NCI-H510A (cell line): ENCODE measurements at regions not wholly inside any gene's neighbourhood (a gene's known extent, or its start where the extent isn't known, plus 50 kb on each side); places are given as distances from the start of the nearest gene placed in this dataset.

Experiments used
- DNase-seq: peaks from one replicate; lab custom pipeline; 2025; lab: John Stamatoyannopoulos, UW

DNA sequence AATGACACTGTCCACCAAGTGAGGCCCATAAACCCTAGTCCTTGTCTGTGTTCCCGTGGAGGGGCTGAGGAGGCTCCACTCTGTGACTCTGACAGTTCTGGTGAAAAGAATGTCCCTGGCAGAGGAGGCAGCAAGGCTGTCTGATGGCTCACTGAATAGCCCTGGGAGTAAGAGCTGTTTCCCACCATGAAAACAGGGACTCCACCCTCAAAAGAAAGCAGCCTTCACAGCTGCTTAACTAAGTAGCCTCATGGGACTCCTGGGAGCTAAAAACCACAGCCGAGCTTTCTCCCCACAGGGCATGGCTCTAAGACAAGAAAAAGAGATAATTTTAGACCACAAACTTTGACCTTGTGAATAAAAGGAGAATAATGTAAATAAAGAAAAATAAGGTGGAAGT is 135.1 kb upstream of the FRY start:
- no peak for DNase-seq

DNA sequence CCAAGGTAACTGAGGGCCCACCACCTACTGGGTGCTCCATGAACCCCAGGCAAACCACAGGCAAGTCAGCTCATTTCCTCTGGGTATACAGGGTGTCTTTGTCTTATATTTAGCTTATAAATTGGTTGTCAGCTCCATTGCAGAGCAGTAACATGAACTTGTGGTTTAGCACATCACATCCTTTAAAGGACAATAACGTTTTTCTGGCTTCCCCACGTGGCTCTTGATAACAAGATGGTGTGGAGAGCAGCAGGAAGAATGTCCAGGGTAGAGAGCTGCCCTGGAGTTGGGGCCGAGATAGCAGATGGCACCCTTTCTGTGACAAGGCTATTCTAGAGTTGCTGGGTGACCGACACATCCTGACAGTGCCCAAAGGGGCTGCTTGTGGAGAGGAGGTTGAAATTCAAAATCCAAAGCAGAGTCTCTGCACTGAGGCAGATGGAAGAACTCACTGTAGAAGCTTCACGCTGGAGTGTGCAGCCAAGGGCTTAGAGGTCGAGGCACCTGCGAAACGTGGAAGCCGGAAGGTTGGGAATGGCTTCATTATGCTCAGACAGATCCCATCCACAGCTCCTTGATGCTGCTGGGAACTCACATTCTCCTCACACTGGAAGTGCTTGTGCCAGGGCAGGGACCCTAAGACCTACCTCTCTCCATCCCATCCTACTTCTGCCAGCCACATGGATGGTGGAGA is 133.0 kb upstream of the FRY start:
- DNase-seq: no peak

DNA sequence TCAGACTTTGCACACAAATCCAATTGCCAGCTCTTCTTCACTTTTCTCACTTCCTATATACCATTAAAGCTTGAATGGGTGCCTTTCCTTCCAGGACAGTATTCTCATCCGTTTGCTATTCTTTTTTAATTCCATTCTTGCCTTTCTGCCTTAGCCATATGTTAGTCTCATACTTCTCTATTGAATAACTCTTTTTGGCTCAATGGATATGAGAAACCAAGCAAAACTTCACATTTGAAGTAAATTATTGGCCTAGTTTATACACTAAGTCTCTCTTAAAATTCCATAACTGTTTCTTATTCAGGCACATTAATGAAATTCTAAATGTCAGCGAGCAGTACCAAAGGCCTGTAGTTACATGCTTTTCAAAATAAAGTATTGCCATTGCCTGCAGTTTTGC is 129.6 kb upstream of the FRY start:
- DNase-seq: no peak

DNA sequence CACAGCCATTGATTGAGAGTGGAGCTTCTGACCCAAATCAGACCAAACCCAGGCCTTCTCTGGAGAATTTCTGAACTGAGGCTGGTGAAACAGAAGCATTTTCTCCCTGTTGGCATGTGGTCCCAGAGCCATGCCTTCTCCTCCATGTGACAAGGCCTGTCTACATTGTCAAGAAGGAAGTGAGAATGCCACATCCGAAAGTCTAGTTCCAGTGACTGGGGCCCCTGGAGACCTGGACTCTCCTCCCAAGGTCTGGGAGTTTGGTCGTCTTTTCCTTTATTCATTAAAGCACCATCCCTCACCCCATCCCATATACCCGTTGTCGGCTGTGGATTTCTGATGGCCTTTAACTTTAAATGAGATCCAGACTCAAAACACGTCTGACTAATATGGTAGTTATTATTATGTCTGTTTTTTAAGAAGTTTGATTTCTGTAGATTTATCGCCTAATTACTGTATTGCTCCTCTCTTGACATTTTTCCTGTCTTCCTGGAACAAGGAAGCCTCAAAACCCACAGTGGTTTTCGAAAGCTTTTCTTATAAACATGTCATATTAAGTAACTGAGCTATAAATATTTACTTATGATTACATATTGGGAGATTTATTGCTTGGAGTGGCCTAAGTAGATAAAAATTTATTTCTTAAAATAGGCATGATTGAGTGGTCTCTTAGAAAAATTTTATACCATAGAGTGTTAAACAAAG is 128.3 kb upstream of the FRY start:
- no peak for DNase-seq

DNA sequence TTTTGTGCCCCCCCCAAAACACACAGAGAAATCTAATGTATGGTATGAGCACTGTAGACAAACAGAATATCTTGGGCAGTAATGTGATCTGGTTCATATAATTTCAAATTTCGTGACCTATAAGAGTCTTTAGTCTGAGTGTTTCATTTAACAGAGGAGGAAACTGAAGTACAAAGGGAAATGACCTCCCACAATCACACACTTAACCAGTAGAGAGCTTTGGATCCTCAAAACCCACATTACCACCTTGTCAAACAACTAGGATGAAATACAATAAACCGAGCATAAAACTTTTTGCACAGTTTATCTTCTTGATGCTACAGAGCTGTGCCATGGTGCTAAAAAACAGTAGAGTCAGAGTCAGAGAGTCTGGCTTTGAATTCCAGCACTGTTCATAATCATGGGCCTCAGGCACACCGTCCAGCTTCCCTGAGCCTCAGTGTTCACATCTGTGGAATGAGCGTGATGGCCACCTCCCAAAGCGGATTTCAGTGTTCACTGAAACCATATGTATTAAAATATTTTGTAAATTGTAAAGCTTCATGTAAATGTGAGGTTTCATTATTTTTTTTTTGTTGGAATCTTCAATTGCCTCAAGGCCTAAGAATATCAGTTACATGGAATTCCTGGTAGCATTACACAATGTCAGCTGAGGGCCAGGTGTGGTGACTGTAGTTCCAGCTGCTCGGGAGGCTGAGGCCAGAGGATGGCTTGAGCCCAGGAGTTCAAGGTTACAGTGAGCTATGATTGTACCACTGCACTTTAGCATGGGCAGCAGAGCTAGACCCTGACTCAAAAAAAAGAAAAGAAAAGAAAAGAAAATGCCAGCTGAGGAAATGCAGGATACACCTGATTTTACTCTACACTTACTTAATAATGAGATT is 126.4 kb upstream of the FRY start:
- DNase-seq: no peak

DNA sequence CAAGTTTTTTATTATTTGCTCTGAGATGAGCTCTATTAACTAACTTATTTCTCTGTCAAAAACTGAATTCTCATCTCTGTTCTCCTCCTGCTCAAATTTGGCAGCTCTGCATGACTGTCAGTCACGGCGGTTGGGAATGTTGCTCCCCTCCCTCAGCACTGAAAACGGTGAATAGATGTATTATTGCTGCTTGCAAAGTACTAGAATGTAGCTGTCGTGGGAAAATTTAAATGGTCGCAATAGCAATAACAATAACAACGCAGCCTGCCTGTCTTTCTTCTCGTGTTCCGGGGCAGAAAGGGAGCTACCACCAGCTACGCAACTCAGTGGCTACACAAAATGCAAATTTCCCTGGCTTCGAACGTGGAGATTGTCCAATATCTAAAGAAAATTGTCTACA is 125.6 kb upstream of the FRY start:
- DNase-seq: no peak

DNA sequence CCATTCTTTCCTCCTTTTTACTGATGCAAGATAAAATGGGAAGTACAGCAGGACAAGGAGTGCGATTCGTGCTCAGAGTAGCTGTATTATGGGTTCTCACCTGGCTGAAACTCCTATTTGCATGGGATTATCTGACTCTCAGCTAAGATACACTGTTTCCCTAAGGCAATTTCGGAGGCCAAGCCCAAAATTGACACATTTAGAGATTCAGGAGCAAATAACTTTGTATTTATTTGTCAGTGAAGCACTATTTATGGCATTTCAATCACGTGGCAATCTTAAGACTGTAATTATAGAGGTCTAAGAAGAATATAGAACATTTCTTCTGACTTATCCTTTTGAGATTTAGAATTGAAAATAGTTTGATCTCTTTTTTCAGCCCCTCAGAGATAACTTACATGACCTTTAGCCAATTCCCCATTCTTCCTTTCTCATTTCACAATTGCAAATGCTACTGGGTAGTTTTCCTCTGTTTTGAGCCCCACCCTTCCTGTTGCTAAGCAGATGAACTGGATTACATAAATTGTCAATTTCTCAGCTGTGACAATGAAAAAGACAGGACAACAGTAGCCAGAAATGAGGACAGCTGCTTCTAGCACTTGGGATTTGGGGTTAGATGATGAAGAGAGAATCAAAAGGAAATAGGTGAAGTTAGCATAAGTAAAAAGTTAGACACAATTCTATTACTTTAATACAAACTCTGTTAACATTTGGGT is 122.7 kb upstream of the FRY start:
- DNase-seq: no peak

DNA sequence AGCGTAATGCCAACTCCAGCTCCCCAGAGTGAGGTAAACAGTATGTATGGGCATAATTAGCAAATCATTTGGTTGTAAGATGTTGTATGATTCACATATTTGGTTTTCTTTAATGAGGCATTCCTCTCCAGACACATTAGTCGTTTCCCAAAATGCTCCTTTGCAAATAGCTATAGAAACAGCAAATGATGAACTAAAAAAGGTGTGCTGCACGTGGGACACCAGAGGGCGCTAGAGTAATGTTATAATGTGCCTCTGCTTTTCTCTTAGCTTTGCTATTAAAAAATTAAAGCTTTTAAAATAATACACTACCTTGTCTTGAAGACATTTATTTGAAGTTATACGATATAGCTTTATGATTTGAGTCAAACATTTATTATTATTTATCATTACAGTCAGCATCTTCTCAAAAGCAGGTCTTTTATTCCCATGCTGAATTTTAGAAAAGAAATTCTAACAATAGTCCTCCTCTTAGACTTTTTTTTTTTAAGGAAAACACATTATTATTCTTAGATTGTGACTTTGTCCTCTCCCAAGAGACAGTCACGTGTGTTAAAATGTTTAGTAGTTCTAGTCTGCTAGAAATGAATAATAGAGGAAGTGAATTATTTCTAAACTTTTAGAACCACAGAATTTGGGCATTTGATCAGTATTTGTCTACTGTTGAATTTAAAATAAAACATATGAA is 121.6 kb upstream of the FRY start:
- no peak for DNase-seq

DNA sequence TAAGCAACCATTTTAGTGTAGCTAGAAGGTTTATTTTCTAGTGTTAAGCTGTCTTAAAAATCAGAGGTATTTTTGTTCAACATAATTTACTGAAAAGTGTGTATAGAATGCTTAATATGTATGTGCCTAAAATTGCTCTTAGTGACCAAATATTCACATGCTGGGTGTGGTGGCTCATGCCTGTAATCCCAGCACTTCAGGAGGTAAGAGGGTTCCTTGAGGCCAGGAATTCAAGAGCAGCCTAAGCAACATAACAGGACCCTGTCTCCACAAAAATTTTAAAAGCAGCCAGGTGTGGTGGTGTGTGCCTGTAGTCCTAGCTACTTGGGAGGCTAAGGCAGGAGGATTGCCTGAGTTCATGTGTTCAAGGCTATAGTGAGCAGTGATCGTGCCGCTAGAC is 120.9 kb upstream of the FRY start:
- no peak for DNase-seq

DNA sequence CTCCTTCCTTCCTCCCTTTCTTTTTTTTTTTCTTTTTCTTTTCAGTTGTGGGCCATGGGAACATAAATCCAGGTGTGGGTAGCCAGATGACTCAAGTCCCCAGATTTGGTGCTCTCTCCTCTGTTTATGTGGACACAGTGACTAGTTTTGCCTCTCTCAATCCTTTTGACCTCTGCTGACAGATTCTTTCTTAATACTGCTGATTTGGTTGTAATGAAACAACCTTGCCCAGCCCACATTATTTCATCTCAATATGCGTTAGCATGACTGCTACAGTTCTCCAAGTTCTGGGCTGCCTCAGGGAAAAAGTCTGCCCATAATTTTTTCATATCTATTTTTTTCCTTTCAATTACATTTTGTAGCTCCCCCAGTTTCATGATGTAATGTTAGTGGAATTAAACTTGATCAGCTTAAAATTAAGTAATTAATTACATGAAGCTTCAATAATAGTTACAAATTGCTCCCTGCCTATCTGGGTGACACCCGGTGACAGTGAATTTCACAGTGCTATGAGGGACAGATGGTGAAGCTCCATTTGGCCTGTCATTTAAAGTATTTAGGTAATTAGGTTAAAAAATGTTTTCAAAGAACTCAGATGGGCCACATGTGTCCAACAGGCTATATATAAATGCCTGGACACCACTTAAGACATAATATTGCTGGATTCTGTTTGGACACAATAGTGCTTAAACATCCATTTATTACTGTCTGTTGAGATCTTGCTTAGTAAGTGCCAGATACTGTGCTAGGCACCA is 118.8 kb upstream of the FRY start:
- DNase-seq: no peak

DNA sequence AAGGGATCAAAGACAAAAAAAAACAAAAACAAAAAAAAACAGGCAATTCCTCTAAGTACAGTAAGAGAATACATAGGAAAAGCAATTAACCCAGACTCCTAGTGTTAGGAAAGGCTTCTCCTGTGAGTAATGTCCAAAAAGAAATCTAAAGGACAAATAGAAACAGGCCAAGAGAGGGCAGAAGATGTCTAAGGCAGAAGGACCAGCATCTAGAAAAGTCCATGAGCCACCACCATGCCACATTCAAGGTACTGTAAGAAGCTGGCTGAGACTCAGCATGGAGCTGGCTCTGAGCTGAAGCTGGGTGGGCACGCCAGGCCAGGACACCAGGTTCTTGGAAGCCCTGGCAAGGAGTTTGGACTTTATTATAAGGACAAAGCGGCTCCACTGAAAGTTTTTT is 118.1 kb upstream of the FRY start:
- no peak for DNase-seq

DNA sequence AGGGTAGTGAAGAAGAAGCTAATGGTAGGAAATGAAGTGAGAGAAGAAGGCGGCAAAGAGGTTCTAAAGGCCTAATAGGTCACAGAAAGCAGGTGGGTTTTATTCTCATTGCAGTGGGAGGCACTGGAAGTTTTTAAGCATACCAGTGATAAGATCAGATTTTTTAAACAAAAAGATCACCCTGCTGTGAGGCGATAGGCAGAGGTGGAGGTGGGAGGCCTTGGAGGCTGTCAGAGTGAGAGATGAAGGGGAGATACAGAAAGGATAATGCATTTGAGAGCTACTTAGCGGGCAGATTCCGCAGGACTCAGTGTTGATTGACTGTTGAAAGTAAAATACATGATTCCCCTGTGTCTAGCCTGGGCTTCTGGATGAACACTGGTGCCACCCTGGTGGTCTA is 116.7 kb upstream of the FRY start:
- DNase-seq: no peak

DNA sequence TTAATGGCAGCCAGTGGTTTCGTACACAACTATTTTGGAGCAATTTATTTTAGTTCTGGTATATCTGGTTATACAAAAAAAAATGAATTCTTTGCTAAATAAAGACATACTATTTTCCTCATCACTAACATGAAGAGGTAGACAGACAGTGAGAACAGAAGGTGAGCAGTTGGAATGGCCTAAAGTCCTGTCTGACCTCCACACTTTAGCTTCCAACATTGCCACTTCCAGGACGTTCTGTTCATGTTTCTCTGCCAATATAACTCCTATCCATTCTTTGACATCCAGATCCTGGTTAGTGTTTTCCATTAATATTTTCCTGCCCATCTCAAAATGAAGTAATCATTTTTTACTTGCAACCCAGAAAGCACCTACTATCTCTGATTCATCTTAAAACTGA is 112.9 kb upstream of the FRY start:
- DNase-seq: no peak

DNA sequence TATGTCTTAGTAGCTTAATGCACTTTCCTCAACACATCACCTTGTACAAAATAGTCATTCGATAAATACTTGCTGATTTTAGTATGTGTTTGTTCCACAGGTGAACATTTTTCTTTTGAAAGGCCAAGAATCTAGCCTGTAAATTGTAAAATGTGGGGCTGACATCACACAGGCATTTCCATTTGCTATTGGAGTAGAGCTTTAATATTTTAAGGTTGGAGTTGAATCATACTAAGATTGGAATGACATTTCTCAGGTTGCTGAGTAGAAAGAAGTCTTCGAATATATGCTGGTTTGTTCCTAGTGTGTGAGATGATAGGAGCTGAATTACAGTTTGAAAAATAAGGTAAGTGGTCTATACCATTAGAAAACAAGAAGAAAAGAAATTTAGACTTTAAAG is 112.3 kb upstream of the FRY start:
- DNase-seq: no peak

DNA sequence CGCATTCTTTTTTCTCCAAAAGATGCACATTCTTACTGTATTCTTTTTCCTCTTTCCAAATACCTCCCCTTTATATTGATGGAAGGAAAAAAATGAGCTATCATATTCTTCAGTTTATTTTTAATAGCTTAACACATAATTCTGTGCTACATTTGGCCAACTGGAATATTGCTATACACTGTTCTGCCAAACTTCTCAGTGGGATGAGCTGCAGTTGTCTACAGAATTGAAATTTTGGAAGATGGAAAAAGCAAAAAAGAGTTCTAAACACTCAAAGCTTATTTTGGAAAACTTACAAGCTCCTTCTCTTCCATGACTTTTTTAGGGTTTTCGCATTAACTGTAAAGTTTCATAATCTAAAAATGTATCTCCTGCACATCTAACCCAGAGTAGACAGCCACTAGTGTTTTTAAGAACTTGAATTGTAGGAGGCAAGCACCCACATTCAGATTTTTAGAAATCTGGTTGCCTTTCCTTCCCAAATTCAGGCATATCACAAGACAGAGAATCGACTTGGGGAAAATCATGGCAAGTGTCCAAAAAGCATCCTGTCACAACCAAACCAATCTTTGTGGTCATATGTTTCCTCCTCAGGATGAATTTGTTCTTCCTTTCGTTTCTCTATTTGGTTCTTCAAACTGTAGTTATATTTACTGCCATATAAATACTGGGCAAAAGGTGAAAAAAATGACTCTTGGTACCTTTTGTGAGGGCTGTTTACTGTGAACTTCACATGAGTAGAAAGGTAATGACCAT is 111.4 kb upstream of the FRY start:
- no peak for DNase-seq

DNA sequence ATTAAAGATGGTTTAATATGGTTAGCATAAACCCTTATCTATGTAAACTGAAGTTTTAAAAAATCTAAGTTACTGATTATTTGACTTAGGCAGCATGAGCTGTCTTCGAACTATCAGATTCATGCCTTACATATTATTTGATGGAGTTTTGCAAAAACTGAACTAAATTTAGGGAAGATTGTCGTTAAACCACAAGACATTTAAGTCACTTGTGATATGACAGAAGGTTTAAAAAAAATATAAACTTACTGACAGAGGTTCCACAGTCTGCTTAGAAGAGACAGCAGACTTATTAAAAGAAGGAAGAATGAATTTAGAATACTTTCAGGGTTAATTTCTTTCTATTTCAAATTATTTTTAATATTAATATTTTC is 110.9 kb upstream of the FRY start:
- DNase-seq: no peak

DNA sequence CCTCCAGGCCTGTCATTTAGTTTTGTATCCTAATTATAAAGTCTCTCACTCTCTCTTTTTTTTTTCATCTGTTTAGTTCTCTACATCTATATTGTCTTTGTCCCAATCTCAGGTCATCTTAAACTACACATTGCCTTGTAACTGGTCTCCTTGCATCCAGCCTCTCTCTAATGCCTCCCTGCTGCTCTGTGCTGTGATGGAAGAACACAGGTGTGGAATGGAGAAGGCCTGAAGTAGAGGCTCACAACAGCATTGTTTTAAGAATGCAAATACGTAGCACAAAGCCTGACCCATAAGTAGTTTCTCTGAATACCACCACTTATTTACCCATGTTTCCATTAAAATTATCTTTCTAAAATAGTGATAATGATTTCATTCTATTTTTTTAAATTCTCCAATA is 108.8 kb upstream of the FRY start:
- no peak for DNase-seq

DNA sequence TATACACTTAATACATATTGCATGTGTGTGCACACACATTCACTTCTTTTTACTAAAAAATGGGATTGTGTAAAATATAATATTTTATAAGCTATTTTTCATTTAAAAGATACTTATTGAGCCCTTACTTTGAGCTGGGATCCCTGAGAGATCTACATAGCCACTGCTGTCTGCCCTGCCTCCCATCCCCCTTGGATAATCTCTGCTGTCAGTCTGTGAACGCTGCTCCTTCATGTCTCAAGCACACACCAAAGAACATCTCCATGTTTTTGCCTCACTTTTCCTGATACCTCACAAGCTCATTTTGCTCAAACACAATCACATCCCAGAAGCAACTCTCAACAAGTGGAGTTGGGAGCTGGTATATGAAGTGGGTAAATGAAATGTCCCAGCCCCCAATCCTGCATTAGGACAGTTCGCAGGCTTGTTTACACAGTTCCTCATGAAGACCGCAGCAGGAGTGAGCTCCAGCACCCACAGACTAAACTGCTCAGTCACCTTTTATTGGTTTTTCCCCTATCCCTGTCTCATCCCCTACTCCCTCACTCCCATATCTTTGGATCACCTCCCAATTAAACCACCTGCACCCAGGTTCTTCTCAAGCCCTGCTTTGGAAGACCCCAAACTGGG is 108.3 kb upstream of the FRY start:
- no peak for DNase-seq

DNA sequence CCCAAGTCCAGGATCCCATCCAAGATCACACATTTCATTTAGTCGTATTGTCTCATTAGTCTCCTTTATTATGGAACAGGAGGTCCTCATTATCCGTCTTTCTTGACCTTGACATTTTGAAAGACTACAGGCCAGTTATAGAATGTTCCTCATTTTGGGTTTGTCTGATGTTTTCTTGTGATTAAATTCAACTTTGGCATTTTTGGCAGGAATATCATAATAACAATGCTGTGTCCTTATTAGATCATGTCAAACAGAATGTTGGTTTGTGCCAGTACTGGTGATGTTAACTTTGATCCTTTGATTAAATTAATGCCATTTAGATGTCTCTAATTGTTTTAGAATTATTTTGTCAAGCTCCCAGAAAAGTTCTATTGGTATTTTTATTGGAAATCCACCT is 106.5 kb upstream of the FRY start:
- no peak for DNase-seq

DNA sequence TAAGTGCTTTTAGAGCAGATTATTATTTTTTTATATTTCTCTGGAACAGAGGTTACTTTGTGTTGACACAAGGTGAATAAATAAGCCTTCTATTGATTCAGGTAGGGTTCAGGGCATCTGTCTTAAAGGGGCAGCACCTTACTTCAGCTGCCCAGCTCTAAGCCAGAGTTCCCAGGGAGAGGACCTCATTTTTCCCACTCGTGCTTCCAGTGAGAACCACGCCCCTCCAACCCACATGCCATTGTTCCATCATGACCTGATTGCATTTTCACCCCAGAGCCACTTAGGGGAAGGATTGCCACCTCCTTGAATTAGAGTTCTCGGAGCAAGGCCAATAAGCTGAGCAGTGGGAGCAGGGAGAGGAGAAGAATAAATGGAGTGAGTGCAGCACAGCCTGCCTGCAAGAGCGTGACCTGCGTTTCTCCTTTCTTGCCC is 104.3 kb upstream of the FRY start:
- no peak for DNase-seq
